Esophagus (tissue), 2 donors: ENCODE measurements at regions not wholly inside any gene's neighbourhood (a gene's known extent, or its start where the extent isn't known, plus 50 kb on each side); places are given as distances from the start of the nearest gene placed in this dataset.

Experiments
- H3K27ac ChIP-seq, 2 donors: one replicate each; pipeline ENCODE4 v1.5.1; 2013; ENCODE audit warnings: low read depth in 2 of 2, mild to moderate bottlenecking in 2 of 2, inconsistent platforms in 1 of 2, low read length in 1 of 2, moderate library complexity in 1 of 2
- H3K27me3 ChIP-seq, 2 donors: one replicate each; pipeline ENCODE4 v1.6.1; 2013; ENCODE audit warnings: low read length in 2 of 2, control low read depth in 1 of 2, mild to moderate bottlenecking in 1 of 2; ENCODE audit not compliant: insufficient read depth in 2 of 2, control insufficient read depth in 1 of 2
- H3K36me3 ChIP-seq, 2 donors: one replicate each; pipeline ENCODE4 v1.6.1; 2013; ENCODE audit warnings: low read length in 1 of 2; ENCODE audit not compliant: control insufficient read depth in 2 of 2, insufficient read depth in 2 of 2
- H3K4me1 ChIP-seq, 2 donors: one replicate each; pipeline ENCODE4 v1.6.1; 2013; ENCODE audit warnings: low read length in 1 of 2; ENCODE audit not compliant: control insufficient read depth in 2 of 2, insufficient read depth in 2 of 2
- H3K4me3 ChIP-seq, 2 donors: one replicate each; pipeline ENCODE4 v1.5.1; 2013; ENCODE audit warnings: low read length in 2 of 2, mild to moderate bottlenecking in 2 of 2, low read depth in 1 of 2, moderate library complexity in 1 of 2
- H3K9me3 ChIP-seq, 2 donors: one replicate each; pipeline ENCODE4 v1.6.1; 2013; ENCODE audit warnings: mild to moderate bottlenecking in 2 of 2, low read depth in 1 of 2, low read length in 1 of 2, moderate library complexity in 1 of 2; ENCODE audit not compliant: control insufficient read depth in 2 of 2, insufficient read depth in 1 of 2
- WGBS, 2 donors: extraction: QIAGEN DNeasy Blood & Tissue Kit; methylation state at CpG; one replicate each; pipeline ENCODE4 v1.1.7; 2013; 5-methylcytosine and 5-hydroxymethylcytosine counted together
- donor health status: healthy with polysubstance abuse.
- donor health status: Bipolar disorder and iron deficiency.

DNA sequence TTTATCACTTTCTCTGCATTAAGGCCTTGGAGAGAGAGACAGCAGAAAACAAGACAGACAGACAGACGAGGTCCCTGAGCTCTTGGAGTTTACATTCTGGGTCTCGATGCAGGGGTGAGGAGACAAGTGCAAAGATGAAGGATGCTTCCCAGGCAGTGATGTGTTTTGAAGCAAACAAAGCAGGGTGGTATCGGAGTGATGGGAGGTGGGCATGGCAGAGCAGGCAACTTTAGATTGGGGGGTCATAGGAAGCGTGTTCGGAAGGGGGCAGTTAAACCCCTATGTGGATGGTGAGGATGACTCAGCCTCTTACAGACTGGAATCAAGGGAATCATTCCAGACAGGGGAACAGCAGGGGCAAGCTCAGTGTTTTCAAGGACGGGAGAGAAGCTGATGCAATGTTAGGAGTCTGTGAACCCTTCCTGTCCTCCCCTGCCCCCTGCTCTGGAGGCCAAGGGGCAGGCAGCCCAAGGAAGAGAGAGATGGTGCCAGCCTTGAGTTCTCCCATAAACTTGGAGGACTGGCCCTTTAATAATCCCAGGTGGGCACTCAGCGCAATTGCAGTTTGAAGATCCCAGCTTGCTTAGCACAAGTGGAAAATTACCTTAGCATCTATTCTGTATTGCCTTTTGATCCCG is 180.2 kb downstream of the CHST1 start:
- no peaks in the 10 kb centered on the region for H3K4me1 ChIP-seq

DNA sequence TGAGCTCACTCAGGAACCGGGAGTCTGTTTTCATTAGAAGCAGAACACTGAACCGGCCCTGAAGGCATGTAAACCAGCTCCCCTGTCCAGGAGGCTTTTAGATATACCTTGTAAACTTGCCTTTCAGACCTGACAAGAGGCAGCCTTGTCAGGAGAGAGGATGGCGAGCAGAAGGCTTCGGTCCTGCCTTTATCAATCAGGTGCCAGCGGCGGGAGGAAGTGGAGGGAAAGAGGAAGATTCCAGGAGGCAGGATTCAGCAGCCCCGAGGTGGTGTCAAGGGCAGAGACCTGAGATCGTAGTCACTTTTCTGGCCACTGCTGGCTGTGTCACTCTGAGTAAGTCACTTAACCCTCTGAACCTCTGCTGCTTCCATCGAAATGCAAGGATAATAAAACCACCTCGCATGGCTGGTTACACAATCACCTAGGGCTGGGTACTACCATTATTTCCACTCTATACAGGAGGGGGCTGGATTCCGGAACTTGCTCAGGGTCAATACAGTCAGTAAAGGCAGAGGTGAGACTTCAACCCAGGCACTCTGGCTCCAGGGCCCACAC is 181.0 kb downstream of the CHST1 start:
- Histone ChIP-seq H3K4me1 (no peaks in the 10 kb centered on the region), H3K27ac (no peak overlapping the region), H3K27me3 (no peaks in the 10 kb centered on the region), H3K4me3 (no peak overlapping the region), H3K36me3 (no peaks in the 10 kb centered on the region), H3K9me3 (no peaks in the 10 kb centered on the region)
- WGBS, 2 donors, result 46 to 50% methylated on average over 11 of the region's 11 CpGs

More for the DNA sequence above, 180.2 kb downstream of the CHST1 start:
- no peak overlapping the region for H3K27ac ChIP-seq
- H3K36me3 ChIP-seq, result no peaks in the 10 kb centered on the region
- no peaks in the 10 kb centered on the region for H3K27me3 ChIP-seq
- 74 to 76% methylated on average over 8 of the region's 8 CpGs for WGBS, 2 donors
- H3K4me3 ChIP-seq, result no peak overlapping the region
- H3K9me3 ChIP-seq, result no peaks in the 10 kb centered on the region

DNA sequence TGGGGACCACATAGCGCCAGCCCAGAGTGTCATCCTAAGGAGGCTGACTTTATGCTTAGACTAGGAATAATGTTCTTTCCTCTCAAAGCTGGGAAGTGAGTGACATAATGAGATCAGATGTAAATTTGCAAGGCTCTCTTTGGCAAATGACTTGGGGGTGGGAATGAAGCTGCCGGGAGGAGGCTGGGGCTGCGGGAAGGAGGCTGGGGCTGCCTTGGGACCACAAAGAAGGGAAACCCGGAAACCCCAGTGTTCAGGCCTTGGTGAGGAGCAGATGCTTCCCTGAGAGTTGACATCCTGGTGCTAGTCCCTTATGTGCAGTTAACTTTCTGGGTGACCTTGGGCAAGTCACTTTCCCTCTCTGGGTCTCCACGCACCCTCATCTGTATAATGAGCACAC is 182.0 kb downstream of the CHST1 start:
- Histone ChIP-seq H3K4me1 (no peaks in the 10 kb centered on the region), H3K27ac (no peak overlapping the region), H3K36me3 (no peaks in the 10 kb centered on the region), H3K27me3 (no peaks in the 10 kb centered on the region), H3K9me3 (no peaks in the 10 kb centered on the region), H3K4me3 (no peak overlapping the region)
- WGBS, 2 donors, result 87 to 89% methylated on average over 5 of the region's 5 CpGs

DNA sequence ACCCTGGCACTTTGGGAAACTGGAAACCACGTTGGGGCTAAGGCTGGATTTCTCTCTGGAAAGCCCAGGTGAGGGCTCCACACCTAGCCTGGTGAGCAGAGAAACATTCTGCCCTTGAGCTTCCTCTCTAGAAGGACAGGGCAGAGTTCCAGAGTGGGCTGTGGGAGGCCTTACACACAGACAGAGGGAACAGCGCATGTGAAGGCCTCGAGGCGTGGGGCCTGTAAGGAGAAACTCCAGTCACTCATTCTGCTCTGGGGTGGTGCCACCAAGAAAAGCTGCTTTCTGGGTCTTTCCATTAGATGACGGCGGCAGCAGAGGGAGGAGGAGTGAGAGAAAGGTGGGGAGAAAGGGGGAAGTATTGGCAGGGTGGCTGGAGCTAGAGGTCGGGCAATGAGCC is 183.1 kb downstream of the CHST1 start:
- no peak overlapping the region for H3K27ac ChIP-seq
- no peaks in the 10 kb centered on the region for H3K27me3 ChIP-seq
- H3K36me3 ChIP-seq, result no peaks in the 10 kb centered on the region
- no peak overlapping the region for H3K4me3 ChIP-seq
- H3K4me1 ChIP-seq, result no peaks in the 10 kb centered on the region
- 72 to 77% methylated on average over 7 of the region's 7 CpGs for WGBS, 2 donors
- no peaks in the 10 kb centered on the region for H3K9me3 ChIP-seq

DNA sequence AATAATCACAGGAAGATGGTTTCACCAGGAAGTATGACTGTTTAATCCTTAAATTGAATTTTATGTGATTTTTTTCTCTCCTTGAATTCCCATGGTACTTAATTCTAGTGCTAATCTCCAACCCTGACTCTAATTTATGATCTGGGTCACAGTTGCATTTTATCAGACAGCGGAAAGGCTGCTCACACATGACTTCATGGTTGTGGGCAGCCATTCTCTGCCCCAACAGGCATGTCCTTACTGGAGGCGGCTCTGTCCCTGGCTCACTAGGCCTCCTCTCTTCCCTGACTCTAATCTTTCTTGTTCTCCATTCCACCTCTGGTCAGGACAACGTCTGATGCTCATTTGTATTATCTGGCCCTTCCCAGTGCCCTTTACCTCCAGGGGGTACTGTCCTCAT is 184.4 kb downstream of the CHST1 start:
- Histone ChIP-seq H3K9me3 (no peaks in the 10 kb centered on the region), H3K4me3 (no peak overlapping the region), H3K4me1 (no peaks in the 10 kb centered on the region), H3K36me3 (no peaks in the 10 kb centered on the region), H3K27ac (no peak overlapping the region), H3K27me3 (no peaks in the 10 kb centered on the region)
- 67 to 71% methylated on average over 3 of the region's 3 CpGs for whole genome bisulfite sequencing, 2 donors

GRCh38 chr11:45477588-45477987 is 187.8 kb downstream of the CHST1 start:
- H3K4me1 ChIP-seq, result no peaks in the 10 kb centered on the region
- H3K4me3 ChIP-seq, result no peak overlapping the region
- 88 to 98% methylated on average over 1 of the region's 1 CpG for WGBS, 2 donors
- H3K9me3 ChIP-seq, result peaks cover 0 to 2% of the 10 kb centered on the region in 2 donors
- no peaks in the 10 kb centered on the region for H3K36me3 ChIP-seq
- H3K27ac ChIP-seq, result no peak overlapping the region
- no peaks in the 10 kb centered on the region for H3K27me3 ChIP-seq

DNA sequence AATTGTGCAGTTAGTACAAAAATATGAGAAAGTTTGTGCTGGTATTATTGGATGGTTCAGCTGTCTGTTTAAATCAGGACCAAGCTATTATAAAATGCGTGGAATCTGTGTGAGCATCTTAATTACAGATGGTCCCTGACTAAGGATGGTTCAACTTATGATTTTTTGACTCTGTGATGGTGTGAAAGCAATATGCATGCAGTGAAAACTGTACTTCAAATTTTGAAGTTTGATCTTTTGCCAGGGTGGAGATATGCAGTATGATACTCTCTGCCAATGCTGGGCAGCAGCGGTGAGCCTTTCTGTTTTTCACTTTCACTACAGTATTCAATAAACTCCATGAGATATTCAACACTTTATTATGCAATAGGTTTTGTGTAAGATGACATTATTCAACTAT is 189.3 kb downstream of the CHST1 start:
- H3K36me3 ChIP-seq, result no peaks in the 10 kb centered on the region
- WGBS, 2 donors, result 82 to 86% methylated on average over 2 of the region's 2 CpGs
- H3K27me3 ChIP-seq, result no peaks in the 10 kb centered on the region
- H3K27ac ChIP-seq, result no peak overlapping the region
- no peak overlapping the region for H3K4me3 ChIP-seq
- no peaks in the 10 kb centered on the region for H3K4me1 ChIP-seq
- peaks cover 0 to 2% of the 10 kb centered on the region in 2 donors for H3K9me3 ChIP-seq

DNA sequence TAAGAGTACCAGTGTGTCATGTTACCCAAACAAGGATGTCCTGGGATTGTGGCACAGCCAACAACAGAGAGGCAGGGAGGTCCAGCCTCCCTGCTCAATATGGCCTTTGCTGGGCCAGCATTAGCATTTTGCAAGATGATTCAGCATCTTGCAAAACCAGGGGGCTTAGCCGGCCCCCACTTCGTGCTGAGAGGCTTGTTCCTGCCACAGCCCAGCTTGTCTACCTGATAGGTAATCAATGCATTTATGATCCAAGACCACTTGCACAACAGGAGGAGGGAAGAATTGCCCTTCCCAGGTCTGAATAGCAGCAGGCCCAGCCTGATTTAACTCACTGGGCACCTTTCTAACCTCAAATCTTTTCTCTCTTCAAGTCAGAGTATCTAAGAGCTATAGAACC is 189.0 kb upstream of the SYT13 start:
- Histone ChIP-seq H3K27me3 (no peaks in the 10 kb centered on the region), H3K36me3 (no peaks in the 10 kb centered on the region), H3K9me3 (peaks cover 0 to 2% of the 10 kb centered on the region in 2 donors), H3K4me1 (no peaks in the 10 kb centered on the region), H3K4me3 (no peak overlapping the region), H3K27ac (no peak overlapping the region)
- 66 to 75% methylated on average over 2 of the region's 2 CpGs for WGBS, 2 donors

DNA sequence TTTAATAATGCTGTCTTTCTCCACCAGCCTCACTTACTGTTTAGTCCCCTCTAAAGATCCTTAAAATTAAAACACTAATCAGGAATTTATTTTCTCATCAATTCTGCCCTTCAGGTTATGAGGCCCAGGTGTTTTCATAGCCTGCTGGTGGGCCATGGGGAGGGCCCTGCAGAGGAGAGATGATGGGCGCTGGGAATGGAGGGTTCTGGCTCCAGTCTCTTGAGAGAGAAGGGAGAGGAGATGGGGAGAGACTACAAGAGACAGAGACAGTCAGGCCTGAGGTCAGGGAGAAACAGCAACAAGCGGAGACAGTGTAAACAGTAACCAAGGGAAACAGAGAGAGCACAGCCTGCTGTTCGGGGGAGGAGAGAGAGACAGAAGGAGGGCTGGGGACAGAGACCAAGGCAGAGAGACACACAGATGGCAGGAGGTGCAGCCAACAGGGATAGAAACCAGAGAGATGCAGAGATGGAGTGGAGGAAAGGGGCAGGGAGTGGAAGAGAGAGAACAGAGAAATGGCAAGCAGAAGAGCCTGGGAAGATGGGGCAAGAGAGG is 187.3 kb upstream of the SYT13 start:
- Histone ChIP-seq H3K4me1 (no peaks in the 10 kb centered on the region), H3K4me3 (no peak overlapping the region), H3K36me3 (no peaks in the 10 kb centered on the region), H3K27me3 (no peaks in the 10 kb centered on the region), H3K9me3 (peaks cover 0 to 2% of the 10 kb centered on the region in 2 donors), H3K27ac (no peak overlapping the region)
- 56 to 61% methylated on average over 3 of the region's 3 CpGs for WGBS, 2 donors
